Erythroblast (primary cell): ENCODE measurements at regions not wholly inside any gene's neighbourhood (a gene's known extent, or its start where the extent isn't known, plus 50 kb on each side); places are given as distances from the start of the nearest gene placed in this dataset.

Experiments
- GATA1 ChIP-seq: IDR thresholded peaks from 2 replicates; pipeline ENCODE4 v1.6.1; 2011; ENCODE audit warnings: low read depth, mild to moderate bottlenecking, control low read depth, low read length, moderate library complexity
- POLR2A ChIP-seq: IDR thresholded peaks from 2 replicates; pipeline ENCODE4 v1.6.1; 2011; ENCODE audit warnings: mild to moderate bottlenecking, low read length

DNA sequence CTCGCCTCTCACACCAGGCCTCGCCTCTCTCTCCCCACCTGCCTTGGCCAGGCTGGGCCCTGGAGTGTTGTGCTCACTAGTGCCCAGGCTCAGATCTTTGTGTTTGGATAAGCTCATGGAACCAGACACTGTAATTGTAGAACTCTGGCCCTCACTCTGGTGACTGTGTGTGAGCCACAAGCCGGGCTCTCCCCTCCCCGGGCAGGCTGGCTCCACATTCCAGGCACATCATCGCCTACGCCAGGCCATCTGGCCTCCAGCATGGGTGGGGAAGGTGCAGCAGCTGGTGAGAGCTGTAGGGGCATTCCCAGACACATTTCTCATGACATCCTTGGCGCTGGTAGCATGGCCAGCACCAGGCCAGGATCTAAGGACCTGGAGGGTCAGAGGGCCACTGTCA, 202.3 kb downstream of the RAB11FIP4 start:
- no peak for TF ChIP-seq POLR2A
- no peak for TF ChIP-seq GATA1
